SK-N-SH (cell line): ENCODE measurements at regions not wholly inside any gene's neighbourhood (a gene's known extent, or its start where the extent isn't known, plus 50 kb on each side); places are given as distances from the start of the nearest gene placed in this dataset.
"Not testable (repeated sequence)": the region's sequence is repeated elsewhere in the genome, so short reads cannot be mapped to it uniquely, and the experiment has no call there.

Source experiments
- CTCF ChIA-PET: fragments of 300-600, 350-600 bp; formaldehyde crosslinking; extraction: SDS; loops from one replicate; lab custom pipeline; 2021; lab: Yijun Ruan, JAX
- POLR2A ChIA-PET: fragments of 350-600 bp; sonication (Branson Sonifier 250); formaldehyde crosslinking; extraction: SDS; loops from one replicate; lab custom pipeline; 2020; ENCODE audit warnings: antibody characterized with exemption, inconsistent platforms; lab: Yijun Ruan, JAX
- DNase-seq: peaks from one replicate; pipeline ENCODE4 v3.0.0; 2012
- H2AFZ ChIP-seq: fragments of 200-600 bp; sonication (generic); 2 replicates; pipeline ENCODE4 v1.8.1; 2016; ENCODE audit warnings: antibody characterized with exemption, mild to moderate bottlenecking, low read depth
- H3F3A ChIP-seq: fragments of 200-600 bp; sonication (generic); replicated peaks from 2 replicates; pipeline ENCODE3; 2016; ENCODE audit warnings: antibody characterized with exemption, mild to moderate bottlenecking; ENCODE audit not compliant: insufficient read depth
- H3K27ac ChIP-seq, 2 experiments: fragments of 200-500 bp in 1 of 2; fragments of 200-600 bp in 1 of 2; sonication (Bioruptor generic) in 1 of 2; sonication (generic), shearing (Covaris generic) in 1 of 2; 2 replicates each; pipeline versions ENCODE4 v1.5.1 to v1.6.1; 2014 to 2016; ENCODE audit warnings: low read depth in 2 of 2, inconsistent platforms in 1 of 2, low read length in 1 of 2, mild to moderate bottlenecking in 1 of 2, mixed read lengths in 1 of 2
- H3K27me3 ChIP-seq: fragments of 200-600 bp; sonication (generic), shearing (Covaris generic); 2 replicates; pipeline ENCODE4 v1.6.1; 2016; ENCODE audit warnings: mixed run types; ENCODE audit not compliant: insufficient read depth
- H3K36me3 ChIP-seq, 2 experiments: fragments of 200-500 bp in 1 of 2; fragments of 200-600 bp in 1 of 2; sonication (Bioruptor generic) in 1 of 2; sonication (generic) in 1 of 2; replicated peaks in 1 of 2; 2 replicates each; pipeline versions ENCODE3 to v1.5.1; 2014 to 2016; ENCODE audit warnings: low read length in 1 of 2, mild to moderate bottlenecking in 1 of 2; ENCODE audit not compliant: insufficient read depth in 2 of 2, control insufficient read depth in 1 of 2
- H3K4me1 ChIP-seq, 2 experiments: fragments of 200-500 bp in 1 of 2; fragments of 200-600 bp in 1 of 2; sonication (Bioruptor generic) in 1 of 2; sonication (generic), shearing (Covaris generic) in 1 of 2; 2 replicates each; pipeline versions ENCODE4 v1.5.1 to v1.6.1; 2014 to 2016; ENCODE audit warnings: low read depth in 1 of 2, low read length in 1 of 2, mixed run types in 1 of 2; ENCODE audit not compliant: insufficient read depth in 2 of 2, control insufficient read depth in 1 of 2
- H3K4me2 ChIP-seq: fragments of 200-600 bp; sonication (generic), shearing (Covaris generic); 2 replicates; pipeline ENCODE4 v1.6.1; 2017; ENCODE audit warnings: mixed run types
- H3K4me3 ChIP-seq, 2 experiments: fragments of 200-500 bp in 1 of 2; fragments of 200-600 bp in 1 of 2; sonication (Bioruptor generic) in 1 of 2; sonication (generic), shearing (Covaris generic) in 1 of 2; 2 replicates each; pipeline versions ENCODE4 v1.5.1 to v1.8.1; 2014 to 2016; ENCODE audit warnings: low read depth in 2 of 2, inconsistent platforms in 1 of 2, low read length in 1 of 2, mild to moderate bottlenecking in 1 of 2, mixed read lengths in 1 of 2, moderate library complexity in 1 of 2
- H3K79me2 ChIP-seq: fragments of 200-600 bp; sonication (generic); 2 replicates; pipeline ENCODE4 v1.8.1; 2017; ENCODE audit warnings: mild to moderate bottlenecking; ENCODE audit not compliant: insufficient read depth
- H3K9ac ChIP-seq: fragments of 200-600 bp; sonication (generic); 2 replicates; pipeline ENCODE4 v1.6.1; 2017; ENCODE audit warnings: mixed run types
- H3K9me2 ChIP-seq: fragments of 200-600 bp; sonication (generic); 2 replicates; pipeline ENCODE4 v1.6.1; 2017; ENCODE audit warnings: mixed run types
- H3K9me3 ChIP-seq: fragments of 200-600 bp; sonication (generic); 2 replicates; pipeline ENCODE4 v1.6.1; 2017; ENCODE audit warnings: mixed run types, mild to moderate bottlenecking, moderate library complexity
- H4K20me1 ChIP-seq: fragments of 200-600 bp; sonication (generic); 2 replicates; pipeline ENCODE4 v1.6.1; 2017; ENCODE audit warnings: mild to moderate bottlenecking, mixed run types; ENCODE audit not compliant: insufficient read depth
- CHD2 ChIP-seq: fragments of 150-350 bp; IDR thresholded peaks from 2 replicates; pipeline ENCODE4 v1.6.1; 2018; ENCODE audit warnings: low read length; ENCODE audit not compliant: partially characterized antibody
- EP300 ChIP-seq, 2 experiments: IDR thresholded peaks; 2 replicates each; pipeline versions ENCODE4 v1.4.0 to v1.6.1; 2012; ENCODE audit warnings: borderline replicate concordance in 1 of 2, low read depth in 1 of 2, low read length in 1 of 2
- MXI1 ChIP-seq: IDR thresholded peaks from 2 replicates; pipeline ENCODE4 v1.6.1; 2012; ENCODE audit warnings: mild to moderate bottlenecking, low read depth, low read length, improper control_type of control experiment
- REST ChIP-seq: IDR thresholded peaks from 2 replicates; pipeline ENCODE4 v1.6.1; 2012; ENCODE audit warnings: mild to moderate bottlenecking, low read depth, low read length, moderate library complexity
- RFX5 ChIP-seq: IDR thresholded peaks from 2 replicates; pipeline ENCODE4 v1.6.1; 2012; ENCODE audit warnings: mild to moderate bottlenecking, improper control_type of control experiment, low read length
- USF1 ChIP-seq: IDR thresholded peaks from 2 replicates; pipeline ENCODE4 v1.4.0; 2012; ENCODE audit warnings: low read depth, borderline replicate concordance
- WGBS: methylation state at CpG from one replicate; pipeline ENCODE4 v1.1.6; 2017; ENCODE audit warnings: low lambda C conversion rate; 5-methylcytosine and 5-hydroxymethylcytosine counted together
- TF ChIP-seq, protein P1 (sequence below): fragments of 150-350 bp; IDR thresholded peaks from 2 replicates; pipeline ENCODE4 v1.6.1; 2017; ENCODE audit warnings: antibody characterized with exemption, low read length, low read depth, borderline replicate concordance
- TF ChIP-seq, protein P2 (sequence below): IDR thresholded peaks from 2 replicates; pipeline ENCODE4 v1.4.0; 2012; ENCODE audit warnings: low read depth, borderline replicate concordance
- TF ChIP-seq, protein P3 (sequence below): fragments of 200-600 bp; sonication (generic); IDR thresholded peaks from 2 replicates; pipeline ENCODE4 v1.6.1; 2017; ENCODE audit warnings: antibody characterized with exemption, mild to moderate bottlenecking, moderate library complexity

- H4K20me1 ChIP-seq: no peaks in the 10 kb centered on the region
- no peak overlapping the region for H3K27ac ChIP-seq
- no peak overlapping the region for H3K4me2 ChIP-seq
- 7% methylated on average over 4 of the region's 4 CpGs for WGBS
- no peaks in the 10 kb centered on the region for H3K4me1 ChIP-seq
- no peak for TF ChIP-seq USF1
- no peak for TF ChIP-seq MXI1
- TF ChIP-seq, protein P1, sequence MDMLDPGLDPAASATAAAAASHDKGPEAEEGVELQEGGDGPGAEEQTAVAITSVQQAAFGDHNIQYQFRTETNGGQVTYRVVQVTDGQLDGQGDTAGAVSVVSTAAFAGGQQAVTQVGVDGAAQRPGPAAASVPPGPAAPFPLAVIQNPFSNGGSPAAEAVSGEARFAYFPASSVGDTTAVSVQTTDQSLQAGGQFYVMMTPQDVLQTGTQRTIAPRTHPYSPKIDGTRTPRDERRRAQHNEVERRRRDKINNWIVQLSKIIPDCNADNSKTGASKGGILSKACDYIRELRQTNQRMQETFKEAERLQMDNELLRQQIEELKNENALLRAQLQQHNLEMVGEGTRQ: no peak
- TF ChIP-seq CHD2: no peak
- TF ChIP-seq, protein P2, sequence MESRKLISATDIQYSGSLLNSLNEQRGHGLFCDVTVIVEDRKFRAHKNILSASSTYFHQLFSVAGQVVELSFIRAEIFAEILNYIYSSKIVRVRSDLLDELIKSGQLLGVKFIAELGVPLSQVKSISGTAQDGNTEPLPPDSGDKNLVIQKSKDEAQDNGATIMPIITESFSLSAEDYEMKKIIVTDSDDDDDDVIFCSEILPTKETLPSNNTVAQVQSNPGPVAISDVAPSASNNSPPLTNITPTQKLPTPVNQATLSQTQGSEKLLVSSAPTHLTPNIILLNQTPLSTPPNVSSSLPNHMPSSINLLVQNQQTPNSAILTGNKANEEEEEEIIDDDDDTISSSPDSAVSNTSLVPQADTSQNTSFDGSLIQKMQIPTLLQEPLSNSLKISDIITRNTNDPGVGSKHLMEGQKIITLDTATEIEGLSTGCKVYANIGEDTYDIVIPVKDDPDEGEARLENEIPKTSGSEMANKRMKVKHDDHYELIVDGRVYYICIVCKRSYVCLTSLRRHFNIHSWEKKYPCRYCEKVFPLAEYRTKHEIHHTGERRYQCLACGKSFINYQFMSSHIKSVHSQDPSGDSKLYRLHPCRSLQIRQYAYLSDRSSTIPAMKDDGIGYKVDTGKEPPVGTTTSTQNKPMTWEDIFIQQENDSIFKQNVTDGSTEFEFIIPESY: no peak
- TF ChIP-seq EP300 (IDR thresholded peaks at IDR 0.05; ENCODE audit: borderline replicate concordance in 1 of 2, low read depth in 1 of 2, low read length in 1 of 2): no peak
- POLR2A ChIA-PET: no interaction called here
- no peaks in the 10 kb centered on the region for H3F3A ChIP-seq
- no peak overlapping the region for H3K4me3 ChIP-seq
- no peaks in the 10 kb centered on the region for H3K27me3 ChIP-seq
- no peak for DNase-seq
- CTCF ChIA-PET: no interaction called here
- no peaks in the 10 kb centered on the region; the same call in 1 of the 2 replicates for H3K9me3 ChIP-seq
- H3K9me2 ChIP-seq: no peaks in the 10 kb centered on the region
- H3K9ac ChIP-seq: no peak overlapping the region
- no peaks in the 10 kb centered on the region for H3K36me3 ChIP-seq
- H3K79me2 ChIP-seq: no peaks in the 10 kb centered on the region
- H2AFZ ChIP-seq: no peak overlapping the region
Observed at GRCh38 chr5:23895614-23896013, 388.2 kb downstream of the PRDM9 start.

GRCh38 chr5:23930985-23931384 is 423.6 kb downstream of the PRDM9 start:
- WGBS: 4% methylated on average over 3 of the region's 3 CpGs
- CTCF ChIA-PET: no interaction called here
- Histone ChIP-seq H3K4me1 (no peaks in the 10 kb centered on the region), H3K9ac (no peak overlapping the region)
- TF ChIP-seq, protein P3, sequence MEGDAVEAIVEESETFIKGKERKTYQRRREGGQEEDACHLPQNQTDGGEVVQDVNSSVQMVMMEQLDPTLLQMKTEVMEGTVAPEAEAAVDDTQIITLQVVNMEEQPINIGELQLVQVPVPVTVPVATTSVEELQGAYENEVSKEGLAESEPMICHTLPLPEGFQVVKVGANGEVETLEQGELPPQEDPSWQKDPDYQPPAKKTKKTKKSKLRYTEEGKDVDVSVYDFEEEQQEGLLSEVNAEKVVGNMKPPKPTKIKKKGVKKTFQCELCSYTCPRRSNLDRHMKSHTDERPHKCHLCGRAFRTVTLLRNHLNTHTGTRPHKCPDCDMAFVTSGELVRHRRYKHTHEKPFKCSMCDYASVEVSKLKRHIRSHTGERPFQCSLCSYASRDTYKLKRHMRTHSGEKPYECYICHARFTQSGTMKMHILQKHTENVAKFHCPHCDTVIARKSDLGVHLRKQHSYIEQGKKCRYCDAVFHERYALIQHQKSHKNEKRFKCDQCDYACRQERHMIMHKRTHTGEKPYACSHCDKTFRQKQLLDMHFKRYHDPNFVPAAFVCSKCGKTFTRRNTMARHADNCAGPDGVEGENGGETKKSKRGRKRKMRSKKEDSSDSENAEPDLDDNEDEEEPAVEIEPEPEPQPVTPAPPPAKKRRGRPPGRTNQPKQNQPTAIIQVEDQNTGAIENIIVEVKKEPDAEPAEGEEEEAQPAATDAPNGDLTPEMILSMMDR: no peak
- TF ChIP-seq RFX5 (peak; percentile 83), REST (no peak)
- TF ChIP-seq, all 33 proteins: peak for 1
- H3K9me2 ChIP-seq: no peaks in the 10 kb centered on the region
- H3K27me3 ChIP-seq: no peaks in the 10 kb centered on the region
- H4K20me1 ChIP-seq: no peaks in the 10 kb centered on the region
- H2AFZ ChIP-seq: no peak overlapping the region
- POLR2A ChIA-PET: no interaction called here
- H3K36me3 ChIP-seq: no peaks in the 10 kb centered on the region
- H3K4me3 ChIP-seq: no peak overlapping the region
- H3F3A ChIP-seq: no peaks in the 10 kb centered on the region
- H3K4me2 ChIP-seq: no peak overlapping the region
- no peaks in the 10 kb centered on the region for H3K79me2 ChIP-seq
- DNase-seq: no peak
- no peaks in the 10 kb centered on the region for H3K9me3 ChIP-seq
- no peak overlapping the region for H3K27ac ChIP-seq

GRCh38 chr5:23951261-23951928 is 444.0 kb downstream of the PRDM9 start:
- POLR2A ChIA-PET, H3K4me3 ChIP-seq, H3K9me2 ChIP-seq, H3K36me3 ChIP-seq, H3K27me3 ChIP-seq, H3F3A ChIP-seq, H3K27ac ChIP-seq, H3K9ac ChIP-seq, DNase-seq, H4K20me1 ChIP-seq, H3K4me2 ChIP-seq, CTCF ChIA-PET, H2AFZ ChIP-seq, H3K79me2 ChIP-seq, H3K9me3 ChIP-seq, H3K4me1 ChIP-seq: not testable (repeated sequence)
- 11% methylated on average over 7 of the region's 47 CpGs for WGBS
